ENCODE measurements at regions not wholly inside any gene's neighbourhood (a gene's known extent, or its start where the extent isn't known, plus 50 kb on each side); places are given as distances from the start of the nearest gene placed in this dataset.

DNA sequence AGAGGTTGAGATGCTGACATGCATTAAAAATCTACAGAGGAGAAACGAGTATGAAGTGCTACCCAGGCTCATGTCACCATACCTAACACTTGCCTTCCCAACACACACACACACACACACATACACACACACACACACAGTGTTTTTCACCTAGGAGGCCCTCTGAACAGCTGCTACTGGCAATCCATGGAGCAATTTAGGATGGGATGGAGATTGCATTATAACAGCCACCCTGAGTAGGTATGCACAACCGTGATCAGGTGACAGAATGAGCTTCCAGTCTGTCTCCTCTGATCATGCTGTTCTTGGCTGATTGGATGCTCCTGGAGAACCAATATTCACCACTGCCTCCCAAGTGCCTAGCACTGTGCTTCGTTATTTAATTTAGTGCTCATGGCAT, 528.5 kb upstream of the CDH5 start:
- DNase-seq (ENCODE audit: low read depth) = no peak
- H3K4me3 ChIP-seq (ENCODE audit: low read depth, low read length) = no peak overlapping the region
- TF ChIP-seq, protein P1, sequence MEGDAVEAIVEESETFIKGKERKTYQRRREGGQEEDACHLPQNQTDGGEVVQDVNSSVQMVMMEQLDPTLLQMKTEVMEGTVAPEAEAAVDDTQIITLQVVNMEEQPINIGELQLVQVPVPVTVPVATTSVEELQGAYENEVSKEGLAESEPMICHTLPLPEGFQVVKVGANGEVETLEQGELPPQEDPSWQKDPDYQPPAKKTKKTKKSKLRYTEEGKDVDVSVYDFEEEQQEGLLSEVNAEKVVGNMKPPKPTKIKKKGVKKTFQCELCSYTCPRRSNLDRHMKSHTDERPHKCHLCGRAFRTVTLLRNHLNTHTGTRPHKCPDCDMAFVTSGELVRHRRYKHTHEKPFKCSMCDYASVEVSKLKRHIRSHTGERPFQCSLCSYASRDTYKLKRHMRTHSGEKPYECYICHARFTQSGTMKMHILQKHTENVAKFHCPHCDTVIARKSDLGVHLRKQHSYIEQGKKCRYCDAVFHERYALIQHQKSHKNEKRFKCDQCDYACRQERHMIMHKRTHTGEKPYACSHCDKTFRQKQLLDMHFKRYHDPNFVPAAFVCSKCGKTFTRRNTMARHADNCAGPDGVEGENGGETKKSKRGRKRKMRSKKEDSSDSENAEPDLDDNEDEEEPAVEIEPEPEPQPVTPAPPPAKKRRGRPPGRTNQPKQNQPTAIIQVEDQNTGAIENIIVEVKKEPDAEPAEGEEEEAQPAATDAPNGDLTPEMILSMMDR (conservative IDR thresholded peaks at IDR 0.05; ENCODE audit: low read depth, low read length) = no peak

DNA sequence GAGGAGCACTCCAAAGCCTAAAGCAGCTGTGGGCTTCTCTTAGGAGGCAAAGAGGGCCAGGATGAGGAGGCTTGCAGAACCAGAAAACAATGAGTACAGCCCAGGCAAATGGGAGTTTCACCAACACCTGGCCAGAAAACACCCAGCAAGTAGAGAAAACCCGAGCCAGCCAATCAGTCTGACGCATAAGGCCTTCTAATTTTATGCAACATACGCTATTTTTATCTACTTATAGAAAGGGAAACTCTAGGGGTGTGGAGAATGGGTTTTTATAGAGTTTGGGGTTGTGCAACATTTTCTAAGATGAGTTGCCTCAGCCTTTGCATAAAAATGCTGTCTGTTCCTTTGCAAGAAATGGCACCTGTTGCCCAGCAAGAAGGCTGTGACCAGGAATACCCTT, 529.0 kb upstream of the CDH5 start:
- no peak overlapping the region for H3K4me3 ChIP-seq (ENCODE audit: low read depth, low read length)
- no peak for DNase-seq (ENCODE audit: low read depth)
- TF ChIP-seq, protein P1 (conservative IDR thresholded peaks at IDR 0.05; ENCODE audit: low read depth, low read length) = no peak

GRCh38 chr16:65834688-65835087, 531.8 kb upstream of the CDH5 start:
- DNase-seq (ENCODE audit: low read depth) = no peak
- no peak overlapping the region for H3K4me3 ChIP-seq (ENCODE audit: low read depth, low read length)
- TF ChIP-seq, protein P1 (conservative IDR thresholded peaks at IDR 0.05; ENCODE audit: low read depth, low read length) = no peak

DNA sequence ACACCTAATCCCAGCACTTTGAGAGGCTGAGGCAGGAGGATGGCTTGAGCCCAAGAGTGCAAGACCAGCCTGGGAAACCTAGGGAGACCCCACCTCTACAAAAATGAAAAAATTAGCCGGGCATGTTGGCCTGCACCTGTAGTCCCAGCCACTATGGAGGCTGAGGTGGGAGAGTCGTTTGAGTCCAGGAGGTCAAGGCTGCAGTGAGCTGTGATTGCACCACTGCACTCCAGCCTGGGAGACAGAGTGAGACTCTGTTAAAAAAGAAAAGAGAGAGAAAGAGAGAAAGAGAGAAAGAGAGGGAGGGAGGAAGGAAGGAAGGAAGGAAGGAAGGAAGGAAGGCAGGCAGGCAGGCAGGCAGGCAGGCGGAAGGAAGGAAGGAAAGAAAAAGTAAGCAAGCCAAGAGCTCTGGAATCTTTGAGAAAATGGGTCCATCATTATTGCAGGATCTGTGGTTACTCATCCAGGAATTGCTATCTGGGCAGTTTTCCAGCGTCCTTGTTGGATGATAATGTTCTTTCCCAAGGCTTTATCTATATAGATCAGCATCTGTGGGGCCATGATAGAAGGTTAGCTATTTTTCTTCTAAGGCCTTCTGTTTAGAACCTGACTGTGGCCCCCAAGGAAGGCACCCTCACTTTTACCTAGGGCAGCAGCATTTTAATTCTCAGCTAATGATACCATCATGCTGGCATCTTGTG, 533.2 kb upstream of the CDH5 start:
- TF ChIP-seq, protein P1 (conservative IDR thresholded peaks at IDR 0.05; ENCODE audit: low read depth, low read length) = no peak
- H3K4me3 ChIP-seq (ENCODE audit: low read depth, low read length) = no peak overlapping the region
- peak; percentile 71 for DNase-seq (ENCODE audit: low read depth)

GRCh38 chr16:65832679-65833078, 533.8 kb upstream of the CDH5 start:
- no peak overlapping the region for H3K4me3 ChIP-seq (ENCODE audit: low read depth, low read length)
- no peak for DNase-seq (ENCODE audit: low read depth)
- TF ChIP-seq, protein P1 (conservative IDR thresholded peaks at IDR 0.05; ENCODE audit: low read depth, low read length) = no peak

DNA sequence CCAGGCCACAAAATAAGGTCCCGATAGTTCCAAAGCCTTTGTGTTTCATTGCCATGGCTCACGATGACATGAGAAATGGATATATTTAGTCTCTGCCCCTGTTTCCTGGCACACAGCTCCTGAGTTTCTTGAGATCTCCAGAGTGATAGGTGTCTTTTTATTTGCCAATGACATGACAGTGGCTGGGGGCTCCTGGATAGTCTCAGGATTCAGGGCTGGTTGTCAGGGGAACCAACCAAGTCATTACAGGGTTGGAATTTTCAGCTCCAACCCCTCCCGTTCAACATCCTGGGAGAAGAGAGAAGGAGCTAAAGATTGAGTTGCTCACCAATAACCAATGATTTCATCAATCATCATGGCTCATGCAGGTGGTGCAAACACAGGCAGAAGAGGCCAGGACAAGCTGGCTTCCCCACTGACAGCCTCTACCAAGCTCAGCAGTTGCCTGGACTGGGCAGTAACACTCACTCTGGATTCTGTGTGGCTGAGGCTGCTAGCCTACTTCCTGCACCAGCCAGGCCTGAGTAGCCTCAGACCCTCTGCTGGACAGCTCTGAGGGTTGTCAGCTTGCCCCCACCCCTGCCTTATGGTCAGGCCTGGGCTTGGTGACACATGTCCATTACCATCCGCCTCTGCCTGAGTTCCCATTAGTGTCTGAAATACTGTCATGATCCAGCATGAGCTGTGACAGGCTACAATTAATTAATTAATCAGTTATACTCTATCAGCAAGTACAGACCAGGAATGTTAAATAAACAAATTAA, 534.4 kb upstream of the CDH5 start:
- DNase-seq (ENCODE audit: low read depth) = no peak
- TF ChIP-seq, protein P1 (conservative IDR thresholded peaks at IDR 0.05; ENCODE audit: low read depth, low read length) = no peak
- no peak overlapping the region for H3K4me3 ChIP-seq (ENCODE audit: low read depth, low read length)

All from choroid plexus epithelial cell (primary cell).